ENCODE measurements at regions not wholly inside any gene's neighbourhood (a gene's known extent, or its start where the extent isn't known, plus 50 kb on each side); places are given as distances from the start of the nearest gene placed in this dataset.

- TF ChIP-seq CTCF (IDR thresholded peaks at IDR 0.05) (no peak), POLR2A (IDR thresholded peaks at IDR 0.05) (no peak)
These were observed 193.2 kb upstream of the DDX18 start for GRCh38 chr2:117621326-117621725.

All from Peyer's patch (tissue), 4 donors.